ENCODE measurements at regions not wholly inside any gene's neighbourhood (a gene's known extent, or its start where the extent isn't known, plus 50 kb on each side); places are given as distances from the start of the nearest gene placed in this dataset.
"Not testable (repeated sequence)": the region's sequence is repeated elsewhere in the genome, so short reads cannot be mapped to it uniquely, and the experiment has no call there.

DNA sequence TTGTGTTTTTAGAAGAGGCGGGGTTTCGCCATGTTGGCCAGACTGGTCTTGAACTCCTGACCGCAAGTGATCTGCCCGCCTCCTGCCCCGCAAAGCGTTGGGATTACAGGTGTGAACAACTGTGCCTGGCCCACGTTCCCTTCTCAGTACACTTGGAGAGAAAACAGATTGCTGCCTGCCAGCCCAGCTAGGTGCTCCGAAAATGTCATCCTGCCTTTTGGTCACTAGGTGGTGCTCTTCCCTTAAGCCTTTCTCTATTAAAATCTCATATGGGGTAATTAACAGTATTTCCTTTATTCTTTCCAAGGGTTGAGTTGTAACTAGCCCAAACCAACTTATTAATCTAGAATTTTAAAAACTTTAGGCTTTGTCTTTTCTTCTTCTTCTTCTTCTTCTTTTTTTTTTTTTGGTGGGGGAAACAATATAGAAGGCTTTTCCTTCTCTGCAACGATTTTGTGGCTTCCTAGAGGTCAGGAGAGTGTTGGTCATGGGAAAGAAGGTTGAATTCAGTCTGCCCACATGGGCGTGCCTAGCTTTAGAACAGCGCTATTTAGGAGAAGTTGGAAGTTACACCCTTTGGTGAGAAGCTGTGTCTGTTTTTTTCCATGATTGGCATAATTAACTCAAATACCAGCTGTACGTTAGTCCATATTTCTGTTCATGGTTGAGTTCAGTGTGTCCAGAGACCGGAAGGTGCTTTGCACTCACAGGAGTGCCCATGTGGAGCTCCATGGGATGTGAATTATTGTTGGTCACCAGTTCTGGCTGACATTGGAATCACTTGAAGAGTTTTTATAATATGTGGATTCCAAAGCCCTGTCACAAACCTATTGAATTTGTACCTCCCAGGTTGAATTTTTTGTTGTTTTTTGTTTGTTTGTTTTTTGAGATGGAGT, 110.1 kb downstream of the LAT start:
- DNase-seq; intact Hi-C loops (cut with DNase I); H3K27ac ChIP-seq; H3K36me3 ChIP-seq; H3K9me3 ChIP-seq; H3K4me3 ChIP-seq (replicated peaks in 1 of 3); H3K4me1 ChIP-seq; H3K27me3 ChIP-seq: not testable (repeated sequence)
- TF ChIP-seq, protein P1, sequence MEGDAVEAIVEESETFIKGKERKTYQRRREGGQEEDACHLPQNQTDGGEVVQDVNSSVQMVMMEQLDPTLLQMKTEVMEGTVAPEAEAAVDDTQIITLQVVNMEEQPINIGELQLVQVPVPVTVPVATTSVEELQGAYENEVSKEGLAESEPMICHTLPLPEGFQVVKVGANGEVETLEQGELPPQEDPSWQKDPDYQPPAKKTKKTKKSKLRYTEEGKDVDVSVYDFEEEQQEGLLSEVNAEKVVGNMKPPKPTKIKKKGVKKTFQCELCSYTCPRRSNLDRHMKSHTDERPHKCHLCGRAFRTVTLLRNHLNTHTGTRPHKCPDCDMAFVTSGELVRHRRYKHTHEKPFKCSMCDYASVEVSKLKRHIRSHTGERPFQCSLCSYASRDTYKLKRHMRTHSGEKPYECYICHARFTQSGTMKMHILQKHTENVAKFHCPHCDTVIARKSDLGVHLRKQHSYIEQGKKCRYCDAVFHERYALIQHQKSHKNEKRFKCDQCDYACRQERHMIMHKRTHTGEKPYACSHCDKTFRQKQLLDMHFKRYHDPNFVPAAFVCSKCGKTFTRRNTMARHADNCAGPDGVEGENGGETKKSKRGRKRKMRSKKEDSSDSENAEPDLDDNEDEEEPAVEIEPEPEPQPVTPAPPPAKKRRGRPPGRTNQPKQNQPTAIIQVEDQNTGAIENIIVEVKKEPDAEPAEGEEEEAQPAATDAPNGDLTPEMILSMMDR (IDR thresholded peaks at IDR 0.05), result peak in 3 of 6 experiments; percentile 18 to 31 (median 30)
- 13 to 35% methylated on average over 4 to 7 of the region's 13 CpGs for WGBS, 2 donors

DNA sequence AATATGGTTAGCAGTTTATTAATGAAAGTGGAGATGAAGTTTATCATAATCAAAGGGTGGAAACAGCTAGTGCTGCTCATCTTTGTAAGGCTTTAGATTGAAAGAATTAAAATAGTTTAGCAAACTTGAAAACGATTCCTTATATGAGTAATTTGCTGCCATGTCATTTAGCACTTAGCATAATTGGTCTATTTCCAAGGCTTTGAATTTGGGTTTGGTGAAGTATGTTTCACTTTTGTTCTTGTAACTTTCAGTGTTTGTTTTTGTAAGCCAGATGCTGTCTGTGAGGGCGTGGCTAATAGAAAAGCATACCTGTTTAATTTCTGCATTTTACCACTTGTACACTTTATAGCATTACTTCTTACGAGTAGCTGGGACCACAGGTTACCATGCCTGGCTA, 109.5 kb downstream of the LAT start:
- H3K4me3 ChIP-seq (replicated peaks in 1 of 3); H3K36me3 ChIP-seq; H3K27ac ChIP-seq; H3K9me3 ChIP-seq; H3K4me1 ChIP-seq; DNase-seq; H3K27me3 ChIP-seq; intact Hi-C loops (cut with DNase I): not testable (repeated sequence)
- 59% methylated on average over 3 of the region's 3 CpGs for WGBS, 2 donors

DNA sequence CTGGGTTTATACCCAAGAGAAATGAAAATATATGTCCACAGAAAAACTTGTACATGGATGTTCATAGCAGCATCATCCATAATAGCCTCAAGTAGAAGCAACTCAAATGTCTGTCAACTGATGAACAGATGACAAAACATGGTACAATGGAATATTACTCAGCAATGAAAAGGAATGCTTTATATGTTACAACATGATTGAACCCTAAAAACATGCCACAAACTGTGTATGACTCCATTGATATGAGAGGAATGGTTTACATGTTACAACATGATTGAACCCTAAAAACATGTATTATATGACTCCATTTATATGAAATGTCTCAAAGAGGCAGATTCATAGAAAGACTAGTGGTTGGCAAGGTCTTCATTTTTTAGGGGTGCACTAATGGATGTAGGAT, 104.8 kb downstream of the LAT start:
- intact Hi-C loops (cut with DNase I); H3K36me3 ChIP-seq; H3K4me1 ChIP-seq; H3K9me3 ChIP-seq; H3K27me3 ChIP-seq; H3K27ac ChIP-seq; DNase-seq; H3K4me3 ChIP-seq (replicated peaks in 1 of 3): not testable (repeated sequence)

DNA sequence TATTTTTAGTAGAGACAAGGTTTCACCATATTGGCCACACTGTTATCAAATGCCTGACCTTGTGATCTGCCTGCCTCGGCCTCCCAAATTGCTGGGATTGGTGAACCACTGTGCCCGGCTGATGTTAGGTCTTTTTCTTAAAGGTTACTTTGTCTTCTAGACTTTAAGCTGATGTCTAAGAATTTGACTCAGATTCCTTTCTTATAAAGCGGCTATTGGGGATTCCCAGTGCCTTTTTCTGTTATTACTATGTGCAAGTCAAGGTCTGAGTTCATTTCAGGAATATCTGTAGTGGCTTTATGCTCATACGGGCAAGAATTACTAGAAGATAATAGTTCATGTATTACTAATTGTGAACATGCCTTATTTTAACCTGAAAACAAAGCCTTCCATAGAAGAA, 102.8 kb downstream of the LAT start:
- intact Hi-C loops (cut with DNase I); H3K4me3 ChIP-seq (replicated peaks in 1 of 3); H3K36me3 ChIP-seq; H3K27me3 ChIP-seq; H3K27ac ChIP-seq; H3K9me3 ChIP-seq; DNase-seq; H3K4me1 ChIP-seq: not testable (repeated sequence)
- 94 to 95% methylated on average over 4 of the region's 4 CpGs for WGBS, 2 donors

DNA sequence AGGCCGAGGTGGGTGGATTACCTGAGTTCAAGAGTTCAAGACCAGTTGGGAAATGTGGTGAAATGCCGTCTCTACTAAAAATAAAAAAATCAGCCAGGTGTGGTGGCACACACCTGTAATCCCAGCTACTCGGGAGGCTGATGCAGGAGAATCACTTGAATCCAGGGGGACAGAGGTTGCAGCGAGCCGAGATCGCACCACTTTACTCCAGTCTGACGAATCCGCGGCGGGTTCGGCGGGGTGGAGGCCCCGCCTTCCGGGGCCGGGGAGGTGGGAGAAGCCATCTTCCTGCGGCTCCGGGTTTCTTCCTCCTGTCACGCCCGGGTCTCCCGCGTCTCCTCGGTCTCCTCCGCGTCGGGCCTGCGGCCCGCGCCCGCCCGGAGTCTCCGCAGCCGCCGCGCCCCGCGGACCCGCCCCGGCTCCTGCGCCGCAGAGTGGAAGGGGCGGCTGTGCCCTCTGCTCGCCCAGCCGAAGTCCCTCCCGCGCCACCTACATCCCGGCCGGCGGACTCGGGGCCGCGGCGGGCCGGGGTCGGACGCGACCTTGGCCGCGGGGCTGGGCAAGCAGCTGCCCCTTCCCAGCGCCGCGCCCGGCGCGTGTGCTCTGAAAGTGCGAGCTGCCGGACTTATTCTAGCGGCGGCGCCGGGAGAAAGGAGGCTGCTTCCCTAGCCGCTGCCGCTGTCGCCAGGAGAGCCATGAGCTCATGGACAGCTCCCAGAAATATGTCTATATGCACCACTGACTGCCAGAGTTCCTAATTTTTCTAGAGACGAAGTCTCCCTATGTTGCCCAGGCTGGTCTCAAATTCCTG, 97.2 kb downstream of the LAT start:
- H3K4me3 ChIP-seq (replicated peaks in 1 of 3); H3K27ac ChIP-seq; H3K4me1 ChIP-seq; H3K36me3 ChIP-seq; intact Hi-C loops (cut with DNase I); H3K27me3 ChIP-seq; H3K9me3 ChIP-seq: not testable (repeated sequence)
- DNase-seq, result peak in 1 of 2 donors; percentile 1
- 14 to 37% methylated on average over 4 to 18 of the region's 74 CpGs for WGBS, 2 donors

DNA sequence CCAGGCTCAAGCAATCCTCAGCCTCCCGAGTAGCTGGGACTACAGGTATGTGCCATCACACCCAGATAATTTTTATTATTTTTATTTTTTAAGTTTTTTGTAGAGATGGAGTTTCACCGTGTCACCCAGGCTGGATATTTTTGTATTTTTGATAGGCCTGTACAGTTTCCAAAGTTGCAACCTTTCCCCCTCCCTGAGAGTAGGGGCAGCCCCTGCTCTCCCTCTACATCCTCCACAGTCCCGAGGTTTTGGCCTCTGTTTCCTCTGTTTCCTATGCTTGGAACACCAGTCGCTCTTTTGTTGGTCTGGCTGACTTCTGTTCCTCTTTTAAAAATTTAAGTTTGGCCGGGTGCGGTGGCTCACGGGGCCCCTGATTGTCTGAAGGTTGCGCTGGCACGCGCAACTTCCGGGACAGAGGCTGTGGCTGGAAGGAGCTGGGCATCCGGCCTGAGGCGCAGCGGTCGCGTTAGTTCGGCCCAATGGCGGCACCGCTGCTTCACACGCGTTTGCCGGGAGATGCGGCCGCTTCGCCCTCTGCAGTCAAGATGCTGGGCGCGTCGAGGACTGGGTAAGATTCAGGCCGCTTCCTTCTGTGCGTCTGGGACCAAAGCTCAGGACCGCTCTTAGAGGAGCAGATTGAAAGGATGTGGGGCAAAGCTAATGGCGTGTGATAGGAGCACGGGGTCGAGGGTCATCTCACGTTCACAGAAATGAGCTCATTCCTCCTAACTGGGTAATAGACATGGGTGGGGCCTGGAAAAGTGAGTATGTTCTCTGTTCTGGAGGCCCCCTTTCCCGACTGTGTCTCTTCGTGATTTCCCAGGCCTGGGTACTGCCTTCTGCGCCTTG, 89.9 kb downstream of the LAT start:
- WGBS, 2 donors, result 22 to 35% methylated on average over 15 to 37 of the region's 38 CpGs
- H3K27me3 ChIP-seq; H3K4me1 ChIP-seq; intact Hi-C loops (cut with DNase I); H3K9me3 ChIP-seq; H3K36me3 ChIP-seq: not testable (repeated sequence)
- peak in 1 of 2 donors; percentile 2 for DNase-seq
- Histone ChIP-seq H3K4me3 (replicated peaks in 1 of 3) (peak overlapping the region in 1 of 3 donors; percentile 14), H3K27ac (peak overlapping the region in 2 of 3 donors; percentile 30 to 69)

DNA sequence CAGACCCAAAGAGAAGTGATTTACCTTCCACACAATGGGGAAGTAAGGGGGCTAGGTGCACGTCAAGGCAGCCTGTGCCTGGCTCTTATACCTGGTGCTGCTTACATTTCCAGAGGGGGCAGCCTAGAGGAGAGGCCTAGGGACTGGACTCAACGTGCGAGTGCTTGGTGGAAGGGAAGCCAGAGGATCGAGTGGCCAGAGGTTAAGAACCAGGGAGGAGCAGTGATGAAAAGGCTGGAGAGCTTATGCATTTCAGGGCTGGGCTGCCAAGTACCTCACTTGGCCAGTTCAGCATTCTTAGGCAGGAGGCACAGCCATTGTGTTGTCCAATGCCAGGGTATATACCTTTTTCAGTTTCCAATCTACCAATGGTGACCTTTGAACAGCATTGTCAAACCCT, 77.4 kb downstream of the LAT start:
- H3K4me1 ChIP-seq; H3K27ac ChIP-seq; H3K4me3 ChIP-seq (replicated peaks in 1 of 3); intact Hi-C loops (cut with DNase I); H3K27me3 ChIP-seq; H3K36me3 ChIP-seq; H3K9me3 ChIP-seq; DNase-seq: not testable (repeated sequence)
- no CpG with 5 or more reads among the region's 4 CpGs for WGBS, 2 donors

DNA sequence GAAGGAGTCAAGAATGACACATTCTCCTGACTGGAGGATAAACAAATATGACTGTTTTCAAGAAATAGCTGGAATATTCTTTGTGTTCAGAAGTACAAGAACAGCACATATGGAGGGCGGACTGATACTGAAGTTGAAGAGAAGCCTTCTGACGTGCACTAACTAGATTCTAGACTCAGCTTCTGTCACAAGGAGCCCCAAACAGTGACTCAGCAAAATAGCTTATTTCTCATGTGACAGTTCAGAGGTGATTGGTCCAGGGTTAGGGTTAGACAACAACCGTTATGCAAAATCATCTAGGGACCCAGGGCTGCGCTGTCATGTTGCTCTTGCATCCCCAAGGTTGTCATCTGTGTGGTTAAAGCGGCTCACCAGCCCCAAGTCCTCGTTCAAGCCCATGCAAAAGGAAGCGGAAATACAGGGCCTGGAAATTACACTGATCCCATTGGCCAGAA, 76.6 kb downstream of the LAT start:
- not testable (repeated sequence) for H3K36me3 ChIP-seq, H3K27me3 ChIP-seq
- WGBS, 2 donors, result no CpG with 5 or more reads among the region's 7 CpGs

DNA sequence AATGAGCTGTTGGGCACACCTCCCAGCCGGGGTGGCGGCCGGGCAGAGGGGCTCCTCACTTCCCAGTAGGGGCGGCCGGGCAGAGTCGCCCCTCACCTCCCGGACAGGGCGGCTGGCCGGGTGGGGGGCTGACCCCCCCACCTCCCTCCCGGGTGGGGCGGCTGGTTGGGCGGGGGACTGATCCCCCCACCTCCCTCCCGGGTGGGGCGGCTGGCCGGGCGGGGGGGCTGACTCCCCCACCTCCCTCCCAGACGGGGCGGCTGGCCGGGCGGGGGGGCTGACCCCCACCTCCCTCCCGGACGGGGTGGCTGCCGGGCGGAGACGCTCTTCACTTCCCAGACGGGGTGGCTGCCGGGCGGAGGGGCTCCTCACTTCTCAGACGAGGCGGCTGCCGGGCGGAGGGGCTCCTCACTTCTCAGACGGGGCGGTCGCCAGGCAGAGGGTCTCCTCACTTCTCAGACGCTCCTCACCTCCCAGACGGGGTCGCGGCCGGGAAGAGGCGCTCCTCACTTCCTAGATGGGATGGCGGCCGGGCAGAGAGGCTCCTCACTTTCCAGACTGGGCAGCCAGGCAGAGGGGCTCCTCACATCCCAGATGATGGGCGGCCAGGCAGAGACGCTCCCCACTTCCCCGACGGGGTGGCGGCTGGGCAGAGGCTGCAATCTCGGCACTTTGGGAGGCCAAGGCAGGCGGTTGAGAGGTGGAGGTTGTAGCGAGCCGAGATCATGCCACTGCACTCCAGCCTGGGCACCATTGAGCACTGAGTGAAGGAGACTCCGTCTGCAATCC, 75.4 kb downstream of the LAT start:
- intact Hi-C loops (cut with DNase I), result not testable (repeated sequence)

More for the DNA sequence above, 76.6 kb downstream of the LAT start:
- DNase-seq; H3K4me3 ChIP-seq (replicated peaks in 1 of 3); H3K9me3 ChIP-seq; intact Hi-C loops (cut with DNase I); H3K27ac ChIP-seq; H3K4me1 ChIP-seq: not testable (repeated sequence)

DNA sequence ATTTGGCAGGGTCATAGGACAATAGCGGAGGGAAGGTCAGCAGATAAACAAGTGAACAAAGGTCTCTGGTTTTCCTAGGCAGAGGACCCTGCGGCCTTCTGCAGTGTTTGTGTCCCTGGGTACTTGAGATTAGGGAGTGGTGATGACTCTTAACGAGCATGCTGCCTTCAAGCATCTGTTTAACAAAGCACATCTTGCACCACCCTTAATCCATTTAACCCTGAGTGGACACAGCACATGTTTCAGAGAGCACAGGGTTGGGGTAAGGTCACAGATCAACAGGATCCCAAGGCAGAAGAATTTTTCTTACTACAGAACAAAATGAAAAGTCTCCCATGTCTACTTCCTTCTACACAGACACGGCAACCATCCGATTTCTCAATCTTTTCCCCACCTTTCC, 74.7 kb downstream of the LAT start:
- intact Hi-C loops (cut with DNase I); H3K9me3 ChIP-seq; H3K27ac ChIP-seq; H3K4me1 ChIP-seq; H3K4me3 ChIP-seq (replicated peaks in 1 of 3); DNase-seq; H3K36me3 ChIP-seq; H3K27me3 ChIP-seq: not testable (repeated sequence)
- WGBS, 2 donors, result no CpG with 5 or more reads among the region's 5 CpGs

More for the DNA sequence above, 75.4 kb downstream of the LAT start:
- 94% methylated on average over 3 of the region's 53 CpGs; no CpG with 5 or more reads in 1 of the 2 donors for WGBS, 2 donors
- not testable (repeated sequence) for H3K9me3 ChIP-seq; H3K4me3 ChIP-seq (replicated peaks in 1 of 3); H3K27me3 ChIP-seq; H3K4me1 ChIP-seq; H3K36me3 ChIP-seq; DNase-seq; H3K27ac ChIP-seq

All from thyroid gland (tissue), 4 donors.